Gastroesophageal sphincter (tissue), 3 donors: ENCODE measurements at regions not wholly inside any gene's neighbourhood (a gene's known extent, or its start where the extent isn't known, plus 50 kb on each side); places are given as distances from the start of the nearest gene placed in this dataset.

ENCODE experiments used
- CTCF ChIP-seq, 4 experiments: fragments of 200-600 bp in 2 of 4; fragments of 450-650 bp in 2 of 4; sonication (generic) in 1 of 4; IDR thresholded peaks; one replicate each; pipeline ENCODE4 v1.5.1; 2017 to 2019; ENCODE audit warnings: antibody characterized with exemption in 4 of 4, mild to moderate bottlenecking in 2 of 4, moderate library complexity in 2 of 4
- EP300 ChIP-seq: sonication (generic); formaldehyde crosslinking; IDR thresholded peaks from one replicate; pipeline ENCODE4 v1.6.1; 2017; ENCODE audit warnings: antibody characterized with exemption, mild to moderate bottlenecking
- POLR2A ChIP-seq, 2 donors: fragments of 450-650 bp; IDR thresholded peaks; one replicate each; pipeline ENCODE4 v1.6.1; 2017; ENCODE audit warnings: antibody characterized with exemption in 2 of 2, mild to moderate bottlenecking in 2 of 2, moderate library complexity in 1 of 2
- POLR2AphosphoS5 ChIP-seq: sonication (generic); formaldehyde crosslinking; IDR thresholded peaks from one replicate; pipeline ENCODE4 v1.6.1; 2017; ENCODE audit warnings: antibody characterized with exemption

- no peak for TF ChIP-seq CTCF (IDR thresholded peaks at IDR 0.05)
- no peak for TF ChIP-seq POLR2AphosphoS5
- TF ChIP-seq POLR2A (IDR thresholded peaks at IDR 0.05), result no peak
- no peak for TF ChIP-seq EP300
Measured at GRCh38 chr1:118558933-118559332, 373.9 kb upstream of the SPAG17 start.
